Right atrium auricular region (tissue), 2 donors: ENCODE measurements at regions not wholly inside any gene's neighbourhood (a gene's known extent, or its start where the extent isn't known, plus 50 kb on each side); places are given as distances from the start of the nearest gene placed in this dataset.

Experiments used
- DNase-seq: peaks from one replicate; pipeline ENCODE4 v3.0.0-alpha.2; 2019; ENCODE audit warnings: low spot score
- H3K27ac ChIP-seq, 2 donors: fragments of 200-600 bp; sonication (generic); 1 replicate in 1 of 2; 2 replicates in 1 of 2; pipeline ENCODE4 v1.5.1; 2016 to 2019
- H3K27me3 ChIP-seq, 2 donors: fragments of 200-600 bp; sonication (generic); one replicate each; pipeline versions ENCODE4 v1.5.1 to v1.6.0; 2017 to 2019
- H3K36me3 ChIP-seq: fragments of 200-600 bp; sonication (generic); one replicate; pipeline ENCODE4 v1.5.1; 2016
- H3K4me1 ChIP-seq, 2 donors: fragments of 200-600 bp; sonication (generic); one replicate each; pipeline versions ENCODE4 v1.5.1 to v1.6.0; 2017 to 2019
- H3K4me3 ChIP-seq, 2 donors: fragments of 200-600 bp; sonication (generic); 1 replicate in 1 of 2; 2 replicates in 1 of 2; pipeline ENCODE4 v1.5.1; 2017 to 2019; ENCODE audit warnings: mild to moderate bottlenecking in 1 of 2, moderate library complexity in 1 of 2
- H3K9me3 ChIP-seq, 2 donors: fragments of 200-600 bp; sonication (generic); one replicate each; pipeline ENCODE4 v1.5.1; 2019
- CTCF ChIP-seq, 2 donors: fragments of 200-600 bp; sonication (generic); IDR thresholded peaks; one replicate each; pipeline ENCODE4 v1.5.1; 2019; ENCODE audit warnings: antibody characterized with exemption in 2 of 2

GRCh38 chr10:55019439-55019838, 218.4 kb upstream of the PCDH15 start:
- H3K27ac ChIP-seq = no peak overlapping the region
- no peaks in the 10 kb centered on the region for H3K36me3 ChIP-seq
- no peak for TF ChIP-seq CTCF (IDR thresholded peaks at IDR 0.05)
- no peaks in the 10 kb centered on the region for H3K9me3 ChIP-seq
- H3K4me1 ChIP-seq = no peaks in the 10 kb centered on the region
- DNase-seq = no peak
- no peaks in the 10 kb centered on the region for H3K27me3 ChIP-seq
- H3K4me3 ChIP-seq = no peak overlapping the region

GRCh38 chr10:55013318-55013717, 212.3 kb upstream of the PCDH15 start:
- no peaks in the 10 kb centered on the region for H3K4me1 ChIP-seq
- no peaks in the 10 kb centered on the region for H3K27me3 ChIP-seq
- H3K9me3 ChIP-seq = no peaks in the 10 kb centered on the region
- H3K4me3 ChIP-seq = no peak overlapping the region
- H3K36me3 ChIP-seq = no peaks in the 10 kb centered on the region
- no peak overlapping the region for H3K27ac ChIP-seq
- no peak for DNase-seq
- no peak for TF ChIP-seq CTCF (IDR thresholded peaks at IDR 0.05)

GRCh38 chr10:55002420-55002819, 201.4 kb upstream of the PCDH15 start:
- Histone ChIP-seq H3K9me3 (no peaks in the 10 kb centered on the region), H3K36me3 (no peaks in the 10 kb centered on the region), H3K4me1 (no peaks in the 10 kb centered on the region), H3K27ac (no peak overlapping the region), H3K27me3 (no peaks in the 10 kb centered on the region), H3K4me3 (no peak overlapping the region)
- no peak for TF ChIP-seq CTCF (IDR thresholded peaks at IDR 0.05)
- DNase-seq = no peak

- no peaks in the 10 kb centered on the region for H3K9me3 ChIP-seq
- DNase-seq = no peak
- H3K27ac ChIP-seq = no peak overlapping the region
- H3K36me3 ChIP-seq = no peaks in the 10 kb centered on the region
- H3K4me3 ChIP-seq = no peak overlapping the region
- H3K27me3 ChIP-seq = no peaks in the 10 kb centered on the region
- no peak for TF ChIP-seq CTCF (IDR thresholded peaks at IDR 0.05)
- H3K4me1 ChIP-seq = no peaks in the 10 kb centered on the region
These were observed 200.4 kb upstream of the PCDH15 start for GRCh38 chr10:55001422-55001821.

- Histone ChIP-seq H3K4me1 (no peaks in the 10 kb centered on the region), H3K4me3 (no peak overlapping the region), H3K36me3 (no peaks in the 10 kb centered on the region), H3K27me3 (no peaks in the 10 kb centered on the region), H3K27ac (no peak overlapping the region), H3K9me3 (no peaks in the 10 kb centered on the region)
- DNase-seq = no peak
- TF ChIP-seq CTCF (IDR thresholded peaks at IDR 0.05) = no peak
These were observed 192.1 kb upstream of the PCDH15 start for GRCh38 chr10:54993148-54993547.

- no peaks in the 10 kb centered on the region for H3K4me1 ChIP-seq
- H3K27me3 ChIP-seq = no peaks in the 10 kb centered on the region
- peak in 1 of 2 donors; percentile 52 for TF ChIP-seq CTCF (IDR thresholded peaks at IDR 0.05)
- H3K4me3 ChIP-seq = no peak overlapping the region
- no peaks in the 10 kb centered on the region for H3K36me3 ChIP-seq
- H3K27ac ChIP-seq = no peak overlapping the region
- no peak for DNase-seq
- no peaks in the 10 kb centered on the region for H3K9me3 ChIP-seq
These were observed 184.7 kb upstream of the PCDH15 start for GRCh38 chr10:54985732-54986131.
